Hepatocyte (in vitro differentiated cells): ENCODE measurements at regions not wholly inside any gene's neighbourhood (a gene's known extent, or its start where the extent isn't known, plus 50 kb on each side); places are given as distances from the start of the nearest gene placed in this dataset.

Source experiments
- DNase-seq: peaks from one replicate; pipeline ENCODE4 v3.0.0-alpha.2; 2016; ENCODE audit warnings: low spot score
- H2AFZ ChIP-seq: fragments of 200-600 bp; sonication (generic); 2 replicates; pipeline ENCODE4 v1.6.0; 2016; ENCODE audit warnings: antibody characterized with exemption, mild to moderate bottlenecking
- H3K27ac ChIP-seq: fragments of 200-600 bp; sonication (generic); 2 replicates; pipeline ENCODE4 v1.5.1; 2016; ENCODE audit warnings: mild to moderate bottlenecking
- H3K27me3 ChIP-seq: fragments of 200-600 bp; sonication (generic); 2 replicates; pipeline ENCODE4 v1.6.1; 2016
- H3K36me3 ChIP-seq: fragments of 200-600 bp; sonication (generic); replicated peaks from 2 replicates; pipeline ENCODE4 v1.5.1; 2016; ENCODE audit warnings: low read depth; ENCODE audit not compliant: insufficient read depth
- H3K4me1 ChIP-seq: fragments of 200-600 bp; sonication (generic); 2 replicates; pipeline ENCODE4 v1.5.1; 2016; ENCODE audit warnings: mild to moderate bottlenecking, moderate library complexity; ENCODE audit not compliant: insufficient read depth
- H3K4me2 ChIP-seq: fragments of 200-600 bp; sonication (generic); 2 replicates; pipeline ENCODE4 v1.6.0; 2016
- H3K4me3 ChIP-seq: fragments of 200-600 bp; sonication (generic); 2 replicates; pipeline ENCODE4 v1.5.1; 2016; ENCODE audit warnings: mild to moderate bottlenecking
- H3K79me2 ChIP-seq: fragments of 200-600 bp; sonication (generic); 2 replicates; pipeline ENCODE4 v1.6.0; 2017; ENCODE audit warnings: mild to moderate bottlenecking
- H3K9me2 ChIP-seq: fragments of 200-600 bp; sonication (generic); replicated peaks from 2 replicates; pipeline ENCODE4 v1.6.0; 2017; ENCODE audit warnings: mild to moderate bottlenecking; ENCODE audit not compliant: insufficient read depth
- H3K9me3 ChIP-seq: fragments of 200-600 bp; sonication (generic); 2 replicates; pipeline ENCODE4 v1.5.1; 2016; ENCODE audit warnings: low read depth, mild to moderate bottlenecking
- H4K20me1 ChIP-seq: fragments of 200-600 bp; sonication (generic); 2 replicates; pipeline ENCODE4 v1.6.0; 2016; ENCODE audit warnings: mild to moderate bottlenecking; ENCODE audit not compliant: insufficient read depth, poor library complexity, severe bottlenecking
- EZH2 ChIP-seq: fragments of 200-600 bp; sonication (generic); IDR thresholded peaks from 2 replicates; pipeline ENCODE4 v1.6.1; 2016; ENCODE audit warnings: antibody characterized with exemption, mild to moderate bottlenecking, borderline replicate concordance
- EZH2phosphoT487 ChIP-seq: fragments of 200-600 bp; sonication (generic); IDR thresholded peaks from one replicate; pipeline ENCODE4 v1.6.1; 2018; ENCODE audit warnings: antibody characterized with exemption, mild to moderate bottlenecking, low read depth, moderate library complexity; ENCODE audit not compliant: unreplicated experiment, severe bottlenecking
- WGBS: methylation state at CpG from one replicate; pipeline ENCODE4 v1.1.6; 2016; ENCODE audit warnings: low lambda C conversion rate; ENCODE audit errors: missing lambda C conversion rate; 5-methylcytosine and 5-hydroxymethylcytosine counted together
- TF ChIP-seq, protein P1 (sequence below): fragments of 200-600 bp; sonication (generic); IDR thresholded peaks from 2 replicates; pipeline ENCODE4 v1.5.1; 2016; ENCODE audit warnings: antibody characterized with exemption, mild to moderate bottlenecking; ENCODE audit not compliant: poor library complexity

DNA sequence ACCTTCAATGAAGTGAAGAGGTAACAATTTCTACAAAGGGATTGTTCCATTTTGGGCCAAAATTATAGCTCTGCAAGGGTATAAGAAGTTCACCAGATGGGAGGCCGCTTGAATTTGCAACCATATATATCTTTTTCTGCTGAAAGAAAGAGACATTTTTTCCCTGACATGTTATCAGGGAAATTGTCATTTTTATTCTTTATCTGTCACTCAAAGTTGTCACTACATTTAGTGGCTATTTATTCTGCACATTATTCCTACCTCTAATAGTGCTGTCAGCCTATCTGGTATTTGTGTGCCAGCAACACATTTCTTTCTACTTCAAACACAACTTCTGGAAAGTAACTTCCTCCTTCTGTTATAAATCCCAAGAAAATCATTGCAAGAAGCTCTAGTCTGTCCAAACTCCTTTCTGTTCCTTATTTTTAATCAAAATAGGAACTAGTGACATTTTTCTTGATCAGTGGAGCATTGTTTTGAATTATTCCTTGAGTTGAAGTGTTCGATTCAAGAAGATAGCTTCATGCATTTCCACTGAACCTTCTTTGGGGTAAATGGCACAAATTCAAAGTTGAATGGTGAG is 137.9 kb upstream of the ATP2B1 start:
- WGBS = 100% methylated on average over 2 of the region's 2 CpGs
- TF ChIP-seq, protein P1, sequence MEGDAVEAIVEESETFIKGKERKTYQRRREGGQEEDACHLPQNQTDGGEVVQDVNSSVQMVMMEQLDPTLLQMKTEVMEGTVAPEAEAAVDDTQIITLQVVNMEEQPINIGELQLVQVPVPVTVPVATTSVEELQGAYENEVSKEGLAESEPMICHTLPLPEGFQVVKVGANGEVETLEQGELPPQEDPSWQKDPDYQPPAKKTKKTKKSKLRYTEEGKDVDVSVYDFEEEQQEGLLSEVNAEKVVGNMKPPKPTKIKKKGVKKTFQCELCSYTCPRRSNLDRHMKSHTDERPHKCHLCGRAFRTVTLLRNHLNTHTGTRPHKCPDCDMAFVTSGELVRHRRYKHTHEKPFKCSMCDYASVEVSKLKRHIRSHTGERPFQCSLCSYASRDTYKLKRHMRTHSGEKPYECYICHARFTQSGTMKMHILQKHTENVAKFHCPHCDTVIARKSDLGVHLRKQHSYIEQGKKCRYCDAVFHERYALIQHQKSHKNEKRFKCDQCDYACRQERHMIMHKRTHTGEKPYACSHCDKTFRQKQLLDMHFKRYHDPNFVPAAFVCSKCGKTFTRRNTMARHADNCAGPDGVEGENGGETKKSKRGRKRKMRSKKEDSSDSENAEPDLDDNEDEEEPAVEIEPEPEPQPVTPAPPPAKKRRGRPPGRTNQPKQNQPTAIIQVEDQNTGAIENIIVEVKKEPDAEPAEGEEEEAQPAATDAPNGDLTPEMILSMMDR = no peak
- TF ChIP-seq EZH2 (no peak), EZH2phosphoT487 (no peak)
- Histone ChIP-seq H3K9me2 (no peaks in the 10 kb centered on the region), H4K20me1 (no peaks in the 10 kb centered on the region), H3K4me2 (no peak overlapping the region), H2AFZ (no peak overlapping the region), H3K9me3 (no peaks in the 10 kb centered on the region), H3K4me3 (no peak overlapping the region), H3K27me3 (no peaks in the 10 kb centered on the region), H3K4me1 (no peaks in the 10 kb centered on the region), H3K36me3 (no peaks in the 10 kb centered on the region), H3K79me2 (no peaks in the 10 kb centered on the region), H3K27ac (no peak overlapping the region)
- no peak for DNase-seq

- WGBS = 79% methylated on average over 1 of the region's 1 CpG
- no peaks in the 10 kb centered on the region for H3K79me2 ChIP-seq
- no peak overlapping the region for H3K27ac ChIP-seq
- H3K9me2 ChIP-seq = no peaks in the 10 kb centered on the region
- H3K4me1 ChIP-seq = no peaks in the 10 kb centered on the region
- no peak for DNase-seq
- no peaks in the 10 kb centered on the region for H4K20me1 ChIP-seq
- TF ChIP-seq, protein P1 = no peak
- TF ChIP-seq EZH2 (no peak), EZH2phosphoT487 (no peak)
- no peak overlapping the region for H2AFZ ChIP-seq
- H3K9me3 ChIP-seq = no peaks in the 10 kb centered on the region
- no peaks in the 10 kb centered on the region for H3K36me3 ChIP-seq
- H3K4me3 ChIP-seq = no peak overlapping the region
- H3K4me2 ChIP-seq = no peak overlapping the region
- no peaks in the 10 kb centered on the region for H3K27me3 ChIP-seq
Measured at GRCh38 chr12:89845767-89846166, 137.1 kb upstream of the ATP2B1 start.

GRCh38 chr12:89845366-89845765 is 136.7 kb upstream of the ATP2B1 start:
- H3K9me2 ChIP-seq = no peaks in the 10 kb centered on the region
- 91% methylated on average over 3 of the region's 3 CpGs for WGBS
- no peaks in the 10 kb centered on the region for H3K79me2 ChIP-seq
- no peaks in the 10 kb centered on the region for H4K20me1 ChIP-seq
- no peak overlapping the region for H3K4me3 ChIP-seq
- H3K27me3 ChIP-seq = no peaks in the 10 kb centered on the region
- H2AFZ ChIP-seq = no peak overlapping the region
- no peak for DNase-seq
- no peaks in the 10 kb centered on the region for H3K9me3 ChIP-seq
- TF ChIP-seq EZH2phosphoT487 = no peak
- no peak for TF ChIP-seq EZH2
- TF ChIP-seq, protein P1 = no peak
- no peaks in the 10 kb centered on the region for H3K36me3 ChIP-seq
- H3K4me2 ChIP-seq = no peak overlapping the region
- no peak overlapping the region for H3K27ac ChIP-seq
- no peaks in the 10 kb centered on the region for H3K4me1 ChIP-seq
